GM12872 (cell line): ENCODE measurements at regions not wholly inside any gene's neighbourhood (a gene's known extent, or its start where the extent isn't known, plus 50 kb on each side); places are given as distances from the start of the nearest gene placed in this dataset.

ENCODE experiments used
- TF ChIP-seq, protein P1 (sequence below): IDR thresholded peaks from 3 replicates; pipeline ENCODE4 v1.5.1; 2011; ENCODE audit warnings: low read depth, mild to moderate bottlenecking, low read length, moderate library complexity; ENCODE audit not compliant: insufficient read depth

DNA sequence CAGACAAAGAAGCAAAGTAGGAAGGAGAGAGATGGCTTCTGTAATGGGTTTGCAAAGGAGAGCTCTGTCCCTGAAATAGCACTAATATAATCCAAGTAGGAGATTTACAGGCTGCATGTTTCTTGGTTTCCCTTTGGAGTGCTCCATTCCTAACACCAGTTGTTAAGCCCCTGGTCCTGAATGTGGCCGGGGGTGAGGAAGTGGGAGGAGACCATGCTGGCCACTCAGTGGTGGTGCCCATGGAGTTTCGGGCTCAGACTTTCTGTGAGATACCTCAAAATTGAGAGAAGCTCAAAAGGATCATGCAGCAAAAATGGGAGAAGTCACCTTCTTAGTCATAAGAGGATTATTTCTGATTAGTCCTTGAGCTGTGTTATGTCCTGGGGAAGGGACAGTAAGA, 88.5 kb downstream of the DAD1 start:
- TF ChIP-seq, protein P1, sequence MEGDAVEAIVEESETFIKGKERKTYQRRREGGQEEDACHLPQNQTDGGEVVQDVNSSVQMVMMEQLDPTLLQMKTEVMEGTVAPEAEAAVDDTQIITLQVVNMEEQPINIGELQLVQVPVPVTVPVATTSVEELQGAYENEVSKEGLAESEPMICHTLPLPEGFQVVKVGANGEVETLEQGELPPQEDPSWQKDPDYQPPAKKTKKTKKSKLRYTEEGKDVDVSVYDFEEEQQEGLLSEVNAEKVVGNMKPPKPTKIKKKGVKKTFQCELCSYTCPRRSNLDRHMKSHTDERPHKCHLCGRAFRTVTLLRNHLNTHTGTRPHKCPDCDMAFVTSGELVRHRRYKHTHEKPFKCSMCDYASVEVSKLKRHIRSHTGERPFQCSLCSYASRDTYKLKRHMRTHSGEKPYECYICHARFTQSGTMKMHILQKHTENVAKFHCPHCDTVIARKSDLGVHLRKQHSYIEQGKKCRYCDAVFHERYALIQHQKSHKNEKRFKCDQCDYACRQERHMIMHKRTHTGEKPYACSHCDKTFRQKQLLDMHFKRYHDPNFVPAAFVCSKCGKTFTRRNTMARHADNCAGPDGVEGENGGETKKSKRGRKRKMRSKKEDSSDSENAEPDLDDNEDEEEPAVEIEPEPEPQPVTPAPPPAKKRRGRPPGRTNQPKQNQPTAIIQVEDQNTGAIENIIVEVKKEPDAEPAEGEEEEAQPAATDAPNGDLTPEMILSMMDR = no peak

DNA sequence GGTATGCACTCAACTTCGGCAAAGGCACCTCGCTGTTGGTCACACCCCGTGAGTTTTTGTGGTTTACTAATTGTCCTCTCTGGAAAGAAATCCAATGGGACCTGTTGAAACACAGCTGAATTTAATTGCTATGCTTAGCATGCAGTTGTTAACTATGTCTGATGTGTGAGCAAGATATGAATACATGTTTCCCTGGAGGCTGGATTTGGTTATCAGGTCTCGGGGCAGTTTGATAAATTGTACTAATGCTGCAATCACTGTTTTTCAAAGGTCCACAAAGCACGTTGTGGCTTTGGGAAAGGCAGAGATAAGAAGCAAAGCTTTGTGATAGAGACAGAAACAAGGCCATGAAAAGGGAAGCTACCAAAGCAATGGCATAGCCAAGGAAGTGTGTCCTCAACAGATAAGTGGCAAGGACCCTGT, 91.3 kb downstream of the DAD1 start:
- TF ChIP-seq, protein P1 = no peak

DNA sequence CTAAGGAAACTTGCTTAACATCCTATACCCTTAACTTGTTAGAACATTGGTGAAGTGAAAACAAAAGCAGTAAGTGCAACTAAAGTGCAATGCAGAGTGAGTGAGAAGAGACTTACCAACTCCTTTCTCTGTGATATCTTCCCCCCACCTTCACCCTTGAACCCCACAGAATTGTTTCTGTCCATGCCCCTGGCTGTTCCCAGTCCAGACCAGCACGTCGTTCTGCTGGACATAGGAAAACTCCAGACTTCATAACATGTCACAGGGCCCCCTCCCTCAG, 91.9 kb downstream of the DAD1 start:
- TF ChIP-seq, protein P1 = no peak

DNA sequence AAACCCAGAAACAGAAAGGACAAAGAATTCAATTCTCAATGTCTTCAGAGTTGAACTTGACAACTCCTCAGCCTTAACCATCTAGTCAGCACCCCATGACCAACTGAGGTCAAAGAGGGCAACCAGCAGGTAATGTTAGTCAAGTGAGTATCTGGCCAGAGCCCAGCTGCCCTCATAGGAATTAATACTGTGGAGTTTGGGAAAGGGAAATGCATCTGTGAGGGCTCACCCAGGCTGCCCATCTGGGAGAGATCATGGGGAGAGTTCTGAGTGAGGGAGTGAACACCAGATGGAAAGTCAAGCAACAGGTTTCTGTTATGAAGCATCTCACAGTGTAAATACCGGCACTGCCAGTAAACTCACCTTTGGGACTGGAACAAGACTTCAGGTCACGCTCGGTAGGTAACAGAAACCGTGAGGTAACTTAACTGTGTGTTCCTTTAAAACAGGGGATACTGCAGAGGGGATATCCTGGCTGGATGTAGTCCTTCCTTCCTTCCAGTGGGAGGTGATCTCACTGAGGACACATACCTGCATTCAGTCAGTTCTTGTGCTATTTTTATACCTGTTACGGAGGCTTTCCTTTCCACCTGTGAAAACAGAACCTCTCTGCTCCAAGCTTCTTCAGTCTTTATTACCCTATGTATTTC, 94.4 kb downstream of the DAD1 start:
- TF ChIP-seq, protein P1 = peak; percentile 36; the same call in 1 of the 3 replicates

DNA sequence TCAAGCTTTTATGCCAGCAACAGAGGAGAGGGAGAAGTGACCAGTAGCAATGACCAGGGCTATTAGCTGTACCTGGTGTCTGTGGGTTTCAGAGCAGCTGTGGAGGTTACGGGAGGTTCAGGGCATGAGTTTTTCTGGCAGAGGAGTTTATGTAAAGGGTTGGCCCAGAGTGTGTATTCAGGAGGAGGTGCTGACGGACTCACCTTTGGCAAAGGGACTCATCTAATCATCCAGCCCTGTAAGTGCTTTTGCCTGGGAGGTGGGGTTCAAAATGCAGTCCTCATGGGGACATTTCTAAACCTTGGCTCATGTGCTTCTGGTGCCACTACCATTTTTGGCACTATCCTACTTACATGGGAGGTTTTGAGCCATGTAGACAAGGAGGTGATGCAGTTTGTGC, 95.3 kb downstream of the DAD1 start:
- TF ChIP-seq, protein P1 = no peak

DNA sequence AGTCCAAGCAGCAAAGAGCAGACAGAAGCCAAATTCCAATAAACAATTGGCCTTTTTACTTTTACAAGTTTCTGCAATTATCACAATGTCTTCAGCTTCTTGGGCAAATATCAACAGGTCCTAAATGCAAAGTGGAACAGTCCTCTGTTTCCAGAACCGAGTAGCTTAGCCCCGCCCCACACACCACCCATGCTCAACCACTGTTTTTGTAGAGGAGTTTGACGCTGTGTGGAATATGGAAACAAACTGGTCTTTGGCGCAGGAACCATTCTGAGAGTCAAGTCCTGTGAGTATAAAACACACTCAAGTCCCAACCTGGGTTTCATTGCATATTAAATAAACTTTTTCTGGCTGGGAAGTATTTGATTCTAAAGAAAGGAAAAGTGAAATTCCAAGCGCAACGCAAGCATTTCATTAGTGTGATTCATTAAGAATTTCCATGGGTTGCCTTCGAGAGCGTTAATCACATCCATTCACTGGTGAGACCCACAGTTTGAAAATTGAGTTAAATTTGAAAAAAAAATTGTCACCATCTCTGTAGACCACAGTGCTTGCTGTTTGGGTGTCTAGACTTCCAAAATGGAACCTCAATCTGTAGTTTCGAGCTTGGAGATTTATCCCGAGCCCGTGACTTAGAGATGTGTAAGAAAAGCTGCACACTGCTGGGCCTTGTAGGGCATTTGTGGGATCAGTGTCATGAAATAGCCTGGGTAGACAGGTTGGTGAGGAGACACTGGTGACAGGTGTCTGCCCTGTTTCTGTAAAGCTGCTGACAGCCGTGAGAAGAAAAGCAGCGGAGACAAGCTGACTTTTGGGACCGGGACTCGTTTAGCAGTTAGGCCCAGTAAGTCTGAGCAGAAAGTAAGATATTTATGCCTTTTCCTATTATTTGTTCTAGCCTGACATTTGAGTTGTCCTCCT, 96.1 kb downstream of the DAD1 start:
- TF ChIP-seq, protein P1 = no peak

DNA sequence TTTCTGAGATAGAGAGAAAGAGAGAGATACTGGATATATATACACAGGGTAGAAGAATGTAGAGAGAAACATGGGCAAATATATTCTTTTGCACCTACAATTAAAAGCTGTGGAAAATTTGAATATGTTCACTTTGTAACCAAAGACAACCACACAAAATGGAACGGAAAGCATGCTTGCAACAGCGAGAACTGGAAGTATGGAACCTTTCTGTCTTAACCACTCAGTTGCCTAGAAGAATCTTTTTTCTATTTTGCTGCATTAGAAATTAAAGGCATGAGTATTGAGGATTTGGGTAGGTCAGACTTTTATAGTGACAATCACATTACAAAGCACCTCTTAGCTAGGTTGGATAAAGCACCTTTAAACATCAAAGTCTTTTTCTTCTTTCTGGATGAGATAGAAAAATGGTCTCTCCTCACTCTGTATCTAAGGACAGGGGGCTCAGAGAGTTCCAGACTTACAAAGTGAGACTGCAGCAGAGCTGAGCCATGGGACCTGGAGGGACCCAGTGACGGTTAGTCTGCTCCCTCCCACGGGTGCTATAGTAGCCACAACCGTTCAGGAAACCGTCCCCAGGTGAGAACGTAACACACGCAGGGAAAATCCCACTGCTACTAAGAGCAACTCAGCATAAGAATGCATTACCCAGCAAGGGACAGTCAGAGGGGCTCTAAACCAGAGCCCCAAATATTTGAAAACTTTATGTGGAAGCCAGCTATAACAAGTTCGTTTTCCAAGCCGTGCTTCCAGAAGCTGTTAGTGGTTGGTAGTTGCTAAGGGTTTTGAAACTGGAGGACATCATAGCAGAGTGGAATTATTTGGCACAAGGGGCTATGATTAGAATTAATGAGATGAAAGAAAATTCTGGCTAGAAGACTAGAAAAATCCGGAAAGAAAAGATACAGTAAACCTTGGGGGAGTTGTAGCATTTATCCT, 97.1 kb downstream of the DAD1 start:
- TF ChIP-seq, protein P1 = no peak
